HepG2 (cell line): ENCODE measurements at regions not wholly inside any gene's neighbourhood (a gene's known extent, or its start where the extent isn't known, plus 50 kb on each side); places are given as distances from the start of the nearest gene placed in this dataset.

Experiments
- ARID5B ChIP-seq: IDR thresholded peaks from 2 replicates; pipeline ENCODE4 v1.4.0; 2020; ENCODE audit warnings: mild to moderate bottlenecking, missing genetic modification reagents
- CREM ChIP-seq, 2 experiments: sonication (generic) in 1 of 2; formaldehyde crosslinking in 1 of 2; IDR thresholded peaks; 2 replicates each; pipeline versions ENCODE4 v1.4.0 to v1.6.1; 2016 to 2020; ENCODE audit warnings: antibody characterized with exemption in 1 of 2, mild to moderate bottlenecking in 1 of 2, missing genetic modification reagents in 1 of 2
- FOSL2 ChIP-seq: sonication (generic); formaldehyde crosslinking; IDR thresholded peaks from 2 replicates; pipeline ENCODE4 v1.4.0; 2020; ENCODE audit warnings: missing genetic modification reagents
- FOXA3 ChIP-seq: IDR thresholded peaks from 2 replicates; pipeline ENCODE4 v1.6.1; 2016; ENCODE audit warnings: missing genetic modification reagents, missing compliant biosample characterization
- FOXO1 ChIP-seq: sonication (generic); formaldehyde crosslinking; IDR thresholded peaks from 2 replicates; pipeline ENCODE4 v1.4.0; 2020; ENCODE audit warnings: missing genetic modification reagents
- KAT7 ChIP-seq: IDR thresholded peaks from 2 replicates; pipeline ENCODE4 v1.6.1; 2018; ENCODE audit warnings: borderline replicate concordance, missing compliant biosample characterization
- KAT8 ChIP-seq: IDR thresholded peaks from 2 replicates; pipeline ENCODE4 v1.6.1; 2016; ENCODE audit warnings: missing genetic modification reagents, missing compliant biosample characterization
- KLF16 ChIP-seq, 2 experiments: sonication (generic) in 1 of 2; formaldehyde crosslinking in 1 of 2; IDR thresholded peaks; 2 replicates each; pipeline versions ENCODE4 v1.6.1 to v1.8.0; 2016 to 2023; ENCODE audit warnings: missing genetic modification reagents in 2 of 2, missing compliant biosample characterization in 1 of 2
- MEF2D ChIP-seq: sonication (generic); formaldehyde crosslinking; IDR thresholded peaks from 2 replicates; pipeline ENCODE4 v1.5.1; 2020; ENCODE audit warnings: mild to moderate bottlenecking, missing genetic modification reagents
- MTF2 ChIP-seq: sonication (generic); formaldehyde crosslinking; IDR thresholded peaks from 2 replicates; pipeline ENCODE4 v1.5.0; 2020; ENCODE audit warnings: missing genetic modification reagents, borderline replicate concordance
- NBN ChIP-seq: fragments of 450-650 bp; conservative IDR thresholded peaks from 2 replicates; pipeline ENCODE4 v1.6.1; 2017
- NCOA1 ChIP-seq: sonication (generic); formaldehyde crosslinking; IDR thresholded peaks from 2 replicates; pipeline ENCODE4 v1.9.0; 2021; ENCODE audit warnings: missing genetic modification reagents
- NCOA5 ChIP-seq: sonication (generic); formaldehyde crosslinking; IDR thresholded peaks from 2 replicates; pipeline ENCODE4 v1.4.0; 2020; ENCODE audit warnings: missing genetic modification reagents
- NCOR1 ChIP-seq: fragments of 200-600 bp; sonication (generic); IDR thresholded peaks from 2 replicates; pipeline ENCODE4 v1.7.0; 2017; ENCODE audit warnings: antibody characterized with exemption, low read length, borderline replicate concordance
- NKX3-1 ChIP-seq: sonication (generic); formaldehyde crosslinking; IDR thresholded peaks from 2 replicates; pipeline ENCODE4 v1.5.0; 2020; ENCODE audit warnings: missing genetic modification reagents
- PPARG ChIP-seq: conservative IDR thresholded peaks from 2 replicates; pipeline ENCODE4 v1.6.1; 2016; ENCODE audit warnings: missing biosample characterization, missing genetic modification reagents
- RBFOX2 ChIP-seq: fragments of 200-400 bp; formaldehyde crosslinking; IDR thresholded peaks from 2 replicates; pipeline ENCODE4 v1.6.1; 2017; ENCODE audit warnings: low read depth, mild to moderate bottlenecking, low read length
- SETDB1 ChIP-seq: sonication (generic); formaldehyde crosslinking; IDR thresholded peaks from 2 replicates; pipeline ENCODE4 v1.5.1; 2020; ENCODE audit warnings: missing genetic modification reagents, mild to moderate bottlenecking, borderline replicate concordance
- SP5 ChIP-seq: IDR thresholded peaks from 2 replicates; pipeline ENCODE4 v1.6.1; 2016; ENCODE audit warnings: low read depth, borderline replicate concordance
- ZGPAT ChIP-seq: IDR thresholded peaks from 2 replicates; pipeline ENCODE4 v1.6.1; 2016; ENCODE audit warnings: mild to moderate bottlenecking
- ZNF101 ChIP-seq: sonication (generic); formaldehyde crosslinking; IDR thresholded peaks from 2 replicates; pipeline ENCODE4 v1.4.0; 2020; ENCODE audit warnings: mild to moderate bottlenecking, low read depth, missing genetic modification reagents, borderline replicate concordance
- ZNF12 ChIP-seq: sonication (generic); formaldehyde crosslinking; IDR thresholded peaks from 2 replicates; pipeline ENCODE4 v1.5.0; 2020; ENCODE audit warnings: missing genetic modification reagents
- ZNF343 ChIP-seq: sonication (generic); formaldehyde crosslinking; IDR thresholded peaks from 2 replicates; pipeline ENCODE4 v1.4.0; 2020; ENCODE audit warnings: mild to moderate bottlenecking, missing genetic modification reagents
- ZNF580 ChIP-seq: IDR thresholded peaks from 2 replicates; pipeline ENCODE4 v1.6.1; 2016; ENCODE audit warnings: low read depth, borderline replicate concordance
- ZNF678 ChIP-seq: sonication (generic); formaldehyde crosslinking; IDR thresholded peaks from 2 replicates; pipeline ENCODE4 v1.4.0; 2020; ENCODE audit warnings: mild to moderate bottlenecking, missing genetic modification reagents
- ZNF775 ChIP-seq: sonication (generic); formaldehyde crosslinking; IDR thresholded peaks from 2 replicates; pipeline ENCODE4 v1.4.0; 2020; ENCODE audit warnings: missing genetic modification reagents, mild to moderate bottlenecking, moderate library complexity, borderline replicate concordance
- ZSCAN30 ChIP-seq: sonication (generic); formaldehyde crosslinking; IDR thresholded peaks from 2 replicates; pipeline ENCODE4 v1.5.0; 2020; ENCODE audit warnings: mild to moderate bottlenecking, missing genetic modification reagents

DNA sequence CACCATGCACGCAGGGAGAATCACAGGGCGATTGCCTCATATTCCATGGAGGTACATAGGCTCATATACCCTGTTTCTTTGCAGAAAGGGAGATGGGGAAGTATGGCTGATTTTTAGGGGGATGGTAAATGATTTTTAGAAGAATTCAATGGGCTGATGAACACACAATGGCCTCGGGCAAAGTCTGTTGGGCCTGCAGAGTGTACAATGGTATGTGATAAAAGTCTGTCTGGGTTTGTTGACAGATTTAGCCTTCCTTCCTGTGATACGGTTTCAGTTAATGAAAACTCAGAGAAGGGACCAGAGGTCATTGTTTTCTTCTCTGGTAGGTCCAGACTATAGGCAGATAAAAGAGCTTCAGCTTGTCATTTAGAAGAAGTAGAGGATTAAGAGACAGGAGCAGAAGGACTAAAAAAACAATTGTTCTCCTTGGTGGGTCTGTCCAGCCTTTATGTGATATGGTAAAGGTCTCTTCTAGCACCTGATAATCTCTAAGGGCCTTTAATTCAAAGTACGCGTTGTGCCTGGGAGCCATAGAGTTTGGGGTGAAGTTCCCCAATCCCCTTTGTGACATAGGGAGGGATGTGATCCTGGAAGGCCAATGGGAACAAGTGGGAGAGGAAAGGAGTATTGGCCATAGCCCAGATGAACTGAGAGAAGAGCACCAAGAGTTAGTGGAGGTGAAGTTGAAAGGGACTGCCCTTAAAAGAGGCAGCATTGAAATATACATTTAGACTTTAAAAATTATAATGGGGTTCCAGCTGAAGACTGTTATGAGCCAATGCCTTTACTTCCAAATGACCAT lies 107.5 kb upstream of the SERPINE2 start (continued):
- peak; percentile 50 for TF ChIP-seq RBFOX2
- TF ChIP-seq NCOR1, result peak; percentile 89
- TF ChIP-seq KAT7 (CRISPR knock-in tag), result no peak
- TF ChIP-seq ZSCAN30, result no peak
- TF ChIP-seq ZNF343 (CRISPR knock-in tag), result peak; percentile 91; the same call in 1 of the 2 replicates
- TF ChIP-seq PPARG (CRISPR knock-in tag), result peak; percentile 82; the same call in 1 of the 2 replicates
- TF ChIP-seq NCOA5 (CRISPR knock-in tag), result no peak
- TF ChIP-seq ZNF775 (CRISPR knock-in tag), result peak; percentile 81; the same call in 1 of the 2 replicates
- peak; percentile 81; the same call in 1 of the 2 replicates for TF ChIP-seq FOXO1 (CRISPR knock-in tag)
- TF ChIP-seq CREM (IDR thresholded peaks at IDR 0.05), result peak; percentile 83
- no peak for TF ChIP-seq CREM (CRISPR knock-in tag; IDR thresholded peaks at IDR 0.05)
- TF ChIP-seq NBN, result no peak
- peak; percentile 23; the same call in 1 of the 2 replicates for TF ChIP-seq KAT8 (CRISPR knock-in tag)
- TF ChIP-seq FOXA3, result peak; percentile 93
- no peak; the same call in 1 of the 2 replicates for TF ChIP-seq ZNF580 (CRISPR knock-in tag)
- TF ChIP-seq FOSL2 (CRISPR knock-in tag), result peak; percentile 72
- TF ChIP-seq NKX3-1 (CRISPR knock-in tag), result no peak
- 0 out of 2 replicates have a peak, but pooled peaks have one; percentile 24 for TF ChIP-seq MTF2 (CRISPR knock-in tag)
- peak in 1 of 2 experiments; percentile 4; a peak in 1 of 4 replicates for TF ChIP-seq KLF16 (CRISPR knock-in tag; IDR thresholded peaks at IDR 0.05)
- TF ChIP-seq SP5 (CRISPR knock-in tag), result 0 out of 2 replicates have a peak, but pooled peaks have one; percentile 37
- TF ChIP-seq ZNF678 (CRISPR knock-in tag), result no peak
- TF ChIP-seq ARID5B (CRISPR knock-in tag), result peak; percentile 88
- TF ChIP-seq NCOA1 (CRISPR knock-in tag), result 0 out of 2 replicates have a peak, but pooled peaks have one; percentile 15
- TF ChIP-seq SETDB1 (CRISPR knock-in tag), result 0 out of 2 replicates have a peak, but pooled peaks have one; percentile 69
- peak; percentile 62; the same call in 1 of the 2 replicates for TF ChIP-seq ZNF12 (CRISPR knock-in tag)
- peak; percentile 58 for TF ChIP-seq MEF2D
- no peak for TF ChIP-seq ZNF101 (CRISPR knock-in tag)
- TF ChIP-seq ZGPAT (CRISPR knock-in tag), result peak; percentile 60
